GM12891 (cell line): ENCODE measurements at regions not wholly inside any gene's neighbourhood (a gene's known extent, or its start where the extent isn't known, plus 50 kb on each side); places are given as distances from the start of the nearest gene placed in this dataset.

Source experiments
- DNase-seq: peaks from one replicate; pipeline ENCODE4 v3.0.0; 2011; ENCODE audit warnings: low spot score; ENCODE audit not compliant: insufficient read length
- FAIRE-seq: peaks from 2 replicates; lab custom pipeline; 2011; peaks lifted over from hg19 to GRCh38; lab: Jason Lieb, UNC
- PAX5 ChIP-seq: IDR thresholded peaks from 2 replicates; pipeline ENCODE4 v1.6.1; 2011; ENCODE audit warnings: low read length, moderate library complexity, mild to moderate bottlenecking; ENCODE audit not compliant: insufficient read depth, severe bottlenecking
- POLR2A ChIP-seq: IDR thresholded peaks from 2 replicates; pipeline ENCODE4 v1.6.1; 2011; ENCODE audit warnings: low read depth, low read length, control low read depth
- POLR2AphosphoS5 ChIP-seq: IDR thresholded peaks from 2 replicates; pipeline ENCODE4 v1.6.1; 2011; ENCODE audit warnings: low read depth, low read length, control low read depth
- POU2F2 ChIP-seq: IDR thresholded peaks from 2 replicates; pipeline ENCODE4 v1.6.1; 2011; ENCODE audit warnings: low read depth, mild to moderate bottlenecking, control low read depth, low read length, moderate library complexity
- SPI1 ChIP-seq: IDR thresholded peaks from 2 replicates; pipeline ENCODE4 v1.6.1; 2011; ENCODE audit warnings: low read depth, low read length, control low read depth
- TAF1 ChIP-seq: IDR thresholded peaks from 2 replicates; pipeline ENCODE4 v1.6.1; 2011; ENCODE audit warnings: low read depth, low read length, control low read depth

DNA sequence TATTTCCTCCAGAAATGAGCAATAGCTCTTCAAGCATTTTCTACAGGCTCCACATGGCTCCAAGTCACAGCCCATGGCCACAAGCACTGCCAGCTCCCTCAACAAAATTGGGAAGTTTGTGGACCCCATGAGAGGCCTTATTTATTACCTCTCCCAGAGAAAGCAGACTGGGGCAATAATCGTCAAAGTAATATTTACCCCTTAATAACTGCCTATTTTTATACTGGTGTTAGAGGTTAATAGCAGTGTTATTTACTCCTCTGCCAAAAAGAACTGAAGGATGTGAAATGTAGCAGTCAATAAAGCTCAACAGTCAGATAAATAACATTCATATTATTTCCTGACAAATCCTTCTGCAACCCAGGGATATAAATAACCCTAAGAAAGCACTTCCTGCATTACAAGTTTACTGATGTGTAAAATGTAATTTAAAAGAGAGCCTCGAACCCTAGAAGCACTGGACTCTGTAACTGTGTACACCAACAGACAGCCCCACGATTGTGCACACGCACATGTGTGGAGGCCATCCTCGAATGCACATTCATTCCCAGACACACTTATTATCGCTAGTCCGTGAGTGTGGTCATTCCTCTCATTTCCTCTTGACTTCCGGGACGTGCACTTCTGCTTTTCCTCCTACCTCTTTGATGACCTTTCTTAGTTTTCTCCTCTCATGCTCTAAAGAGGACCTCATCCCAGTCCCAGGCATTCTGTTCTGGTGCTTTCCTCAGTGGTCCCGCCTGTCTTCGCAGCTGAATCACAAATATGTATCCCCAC lies 157.4 kb downstream of the EVX1 start:
- no peak for DNase-seq
- TF ChIP-seq SPI1 (peak; percentile 40), POLR2AphosphoS5 (no peak), TAF1 (no peak), PAX5 (no peak), POU2F2 (no peak)
- FAIRE-seq: no peak

DNA sequence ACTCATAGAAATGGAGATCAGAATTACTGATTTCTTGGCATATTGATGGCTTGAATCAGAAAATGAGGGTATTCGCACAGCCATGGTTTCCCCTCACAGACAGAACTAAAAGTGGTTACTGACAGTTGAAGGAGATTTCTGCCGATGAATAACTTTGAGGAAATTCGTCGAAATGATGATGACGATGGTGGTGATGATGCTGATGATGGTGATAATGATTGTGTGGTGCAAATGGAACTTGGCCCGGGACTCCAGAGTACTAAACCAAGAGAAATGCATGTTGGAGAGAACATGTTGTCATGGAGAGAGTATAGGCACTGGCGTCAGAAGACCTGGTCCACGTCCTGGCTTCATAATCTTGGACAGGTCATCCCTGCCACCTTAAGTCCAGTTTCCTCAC lies 163.2 kb downstream of the EVX1 start:
- FAIRE-seq: no peak
- DNase-seq: no peak
- TF ChIP-seq SPI1 (no peak), POLR2A (no peak), POLR2AphosphoS5 (no peak), TAF1 (no peak), POU2F2 (no peak), PAX5 (no peak)

DNA sequence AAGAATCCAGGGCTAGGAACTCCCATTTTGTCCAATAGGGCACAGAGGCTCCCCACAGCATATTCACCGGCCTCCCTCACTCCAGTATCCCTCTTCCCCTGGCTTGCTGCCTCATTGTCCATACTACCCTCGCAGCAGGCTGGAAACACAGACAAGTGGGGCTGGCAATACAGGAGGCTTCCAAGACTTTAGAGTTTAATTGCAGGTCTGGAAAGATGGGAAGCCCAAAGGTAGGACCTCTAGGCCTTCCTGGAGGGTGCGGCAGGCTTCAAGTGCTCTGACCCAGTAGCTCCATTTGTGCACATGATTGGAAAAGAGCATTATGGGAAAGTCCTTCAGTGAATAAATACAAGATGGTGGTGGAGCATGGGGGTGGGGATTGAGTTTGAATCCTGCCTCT lies 166.7 kb downstream of the EVX1 start:
- no peak for TF ChIP-seq POU2F2
- no peak for TF ChIP-seq SPI1
- no peak for TF ChIP-seq POLR2A
- TF ChIP-seq POLR2AphosphoS5: no peak
- TF ChIP-seq PAX5: no peak
- no peak for TF ChIP-seq TAF1
- FAIRE-seq: no peak

DNA sequence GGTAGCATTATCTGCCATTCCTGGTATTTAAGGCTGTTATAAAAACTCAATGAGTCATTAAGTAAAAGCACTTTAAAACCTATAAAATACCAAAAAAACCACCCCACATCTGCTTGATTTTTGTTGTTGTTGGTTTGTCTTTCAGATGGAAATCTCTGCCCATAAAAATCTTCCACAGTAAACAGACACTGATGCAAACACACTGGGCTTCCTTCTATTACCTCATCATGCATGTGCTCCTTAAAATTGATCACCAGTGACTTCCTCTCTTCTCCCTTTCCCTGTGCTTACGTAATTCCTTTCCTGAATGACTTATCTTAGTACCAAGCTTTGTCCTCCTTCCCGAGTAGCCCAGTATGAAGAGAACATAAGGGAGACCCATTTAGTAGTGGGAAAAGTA lies 167.2 kb downstream of the EVX1 start:
- FAIRE-seq (no peak), DNase-seq (no peak)
- TF ChIP-seq PAX5 (no peak), TAF1 (no peak), SPI1 (no peak), POLR2A (no peak), POLR2AphosphoS5 (no peak), POU2F2 (no peak)

More for the DNA sequence above, 166.7 kb downstream of the EVX1 start:
- DNase-seq: no peak

DNA sequence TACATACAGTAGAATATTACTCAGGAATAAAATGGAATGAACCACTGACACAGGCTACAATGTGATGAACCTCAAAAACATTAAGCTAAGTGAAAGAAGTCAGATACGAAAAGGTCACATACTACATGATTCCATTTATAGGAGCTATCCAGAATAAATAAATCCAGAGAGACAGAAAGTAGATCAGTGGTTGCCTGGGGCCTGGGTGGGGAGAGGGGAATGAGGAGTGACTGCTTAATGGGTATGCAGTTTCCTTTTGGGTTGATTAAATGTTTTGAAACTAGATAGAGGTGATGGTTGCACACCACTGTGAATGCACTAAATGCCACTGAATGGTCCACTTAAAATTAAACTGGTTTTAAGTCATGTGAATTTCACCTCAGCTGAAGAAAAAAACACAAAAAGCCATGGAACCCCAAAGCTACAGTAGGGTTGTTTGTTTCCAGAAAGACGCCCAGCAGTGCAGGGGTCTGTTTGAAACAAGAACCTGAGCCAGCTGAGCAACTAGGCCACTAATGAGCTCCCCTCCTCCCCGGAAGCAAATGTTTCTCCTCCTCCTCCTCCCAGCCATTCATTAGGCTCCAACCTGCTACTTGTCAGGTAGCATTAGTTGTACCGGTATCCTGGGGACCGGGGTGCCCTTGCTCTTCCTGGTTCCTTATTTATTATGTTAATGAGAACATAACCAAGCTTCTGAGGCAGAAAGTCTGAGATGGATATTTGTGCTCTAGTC lies 168.4 kb downstream of the EVX1 start:
- FAIRE-seq: no peak
- no peak for DNase-seq
- no peak for TF ChIP-seq POU2F2

DNA sequence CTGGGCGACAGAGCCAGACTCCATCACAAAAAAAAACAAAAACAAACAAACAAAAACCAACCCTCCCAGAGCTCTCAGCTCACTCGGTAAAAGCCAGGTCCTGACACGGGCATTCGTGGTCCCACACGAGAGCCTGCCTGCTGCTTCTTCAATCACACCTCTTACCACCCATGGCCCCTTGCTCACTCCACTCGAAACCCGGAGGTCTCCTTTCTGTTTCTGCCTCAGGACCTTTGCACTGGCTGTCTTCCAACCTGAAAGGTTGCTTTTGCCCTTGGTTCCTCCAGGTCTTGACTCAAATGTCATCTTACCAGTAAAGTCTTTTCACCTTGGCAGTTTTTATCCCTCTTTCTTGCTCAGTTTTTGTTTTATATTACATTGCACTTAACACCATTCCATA lies 169.6 kb downstream of the EVX1 start:
- DNase-seq: no peak
- no peak for FAIRE-seq
- no peak for TF ChIP-seq PAX5
- no peak for TF ChIP-seq POLR2AphosphoS5
- TF ChIP-seq TAF1: no peak
- TF ChIP-seq POU2F2: no peak
- no peak for TF ChIP-seq SPI1
- TF ChIP-seq POLR2A: no peak

DNA sequence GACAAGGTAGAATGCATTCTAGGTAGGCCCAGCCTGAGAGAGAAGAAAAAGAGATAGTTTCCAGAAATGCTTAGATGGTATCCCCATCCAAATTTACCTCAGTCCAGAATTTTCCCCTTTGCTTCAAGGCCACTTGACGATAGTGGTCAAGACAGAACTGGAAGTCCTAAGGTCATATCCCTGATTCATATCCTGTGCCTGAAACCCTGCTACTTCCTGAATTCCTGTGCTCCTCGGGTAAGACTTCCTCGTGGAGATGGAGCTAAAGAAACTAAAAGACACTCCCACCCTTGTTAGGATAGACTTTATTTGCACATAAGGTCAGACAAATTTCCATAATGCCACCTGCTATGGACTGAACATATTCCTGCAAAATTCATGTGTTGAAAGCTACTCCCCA lies 175.9 kb downstream of the EVX1 start:
- TF ChIP-seq POLR2A (no peak), POLR2AphosphoS5 (no peak), POU2F2 (no peak), TAF1 (no peak), SPI1 (no peak), PAX5 (no peak)
- FAIRE-seq (no peak), DNase-seq (no peak)

DNA sequence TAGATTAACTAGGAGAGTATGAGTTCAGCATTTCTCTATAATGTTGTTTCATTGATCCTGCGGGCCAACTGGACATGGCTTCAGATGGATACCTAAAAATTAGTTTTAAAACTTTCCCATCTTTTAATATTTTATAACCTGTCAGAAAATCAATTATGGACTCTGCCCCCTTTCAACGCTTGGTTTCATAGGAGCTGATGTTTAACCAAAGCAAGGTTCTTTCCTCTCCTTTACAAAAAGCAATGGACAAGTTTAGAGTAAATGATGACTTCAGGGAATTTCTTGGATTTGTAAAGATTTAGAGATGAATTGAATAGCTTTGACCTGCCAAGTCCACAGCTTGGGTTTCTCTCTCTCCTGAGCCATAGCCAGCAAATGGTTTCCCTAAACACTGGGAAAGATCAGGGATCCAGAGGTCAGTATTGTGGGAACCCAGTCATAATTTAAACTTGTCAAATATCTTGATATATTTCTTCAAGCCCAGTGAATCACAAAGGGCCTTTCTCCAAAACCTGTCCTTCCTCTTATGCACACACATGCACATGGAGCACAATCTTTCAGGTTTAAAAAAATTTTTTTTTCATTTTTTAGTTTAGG lies 177.1 kb downstream of the EVX1 start:
- no peak for FAIRE-seq

DNA sequence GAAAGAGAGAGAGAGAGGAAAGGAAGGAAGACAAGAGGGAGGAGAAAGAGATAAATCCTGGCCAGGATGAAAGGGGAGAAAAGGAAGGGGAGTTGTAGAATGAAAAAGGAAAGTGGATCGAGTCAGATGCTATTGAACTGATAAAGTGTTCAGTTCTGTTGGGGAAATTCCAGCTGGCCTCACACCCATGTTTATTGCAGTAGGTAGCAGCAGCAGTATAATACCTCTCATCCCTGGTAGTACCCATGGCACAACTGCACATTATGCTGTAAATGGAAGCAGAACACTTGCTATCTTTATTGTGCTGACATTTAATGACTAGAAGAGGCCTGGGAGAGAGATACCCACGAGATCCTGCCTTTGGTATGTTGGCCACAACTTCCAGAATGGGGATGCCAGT lies 178.1 kb downstream of the EVX1 start:
- no peak for DNase-seq
- FAIRE-seq: no peak
- TF ChIP-seq POLR2AphosphoS5: no peak
- no peak for TF ChIP-seq PAX5
- TF ChIP-seq SPI1: no peak
- TF ChIP-seq TAF1: no peak

More for the DNA sequence above, 177.1 kb downstream of the EVX1 start:
- DNase-seq: no peak
- no peak for TF ChIP-seq SPI1
- TF ChIP-seq POLR2AphosphoS5: no peak

DNA sequence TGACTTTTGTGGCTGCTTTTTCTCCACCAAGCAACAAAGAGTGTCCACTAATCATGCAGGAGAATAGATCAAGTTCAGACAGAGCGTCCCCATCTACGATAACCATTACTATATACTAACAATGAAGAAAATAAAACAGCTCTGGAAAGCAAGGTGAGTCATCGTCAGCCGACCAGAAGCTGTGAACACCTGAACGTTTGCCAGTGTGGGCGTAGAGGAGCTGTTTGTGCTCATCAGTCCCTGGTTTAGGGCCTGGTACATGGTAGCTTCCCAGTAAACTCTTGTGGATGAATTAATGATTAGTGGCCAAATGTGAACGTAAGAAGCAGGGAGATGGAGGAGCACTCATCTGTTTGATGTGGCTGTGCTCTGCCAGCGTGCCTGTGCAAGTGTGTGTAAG lies 180.7 kb downstream of the EVX1 start:
- TF ChIP-seq POLR2A (no peak), TAF1 (no peak), SPI1 (no peak), POLR2AphosphoS5 (no peak), PAX5 (no peak)
- no peak for DNase-seq
- FAIRE-seq: no peak

DNA sequence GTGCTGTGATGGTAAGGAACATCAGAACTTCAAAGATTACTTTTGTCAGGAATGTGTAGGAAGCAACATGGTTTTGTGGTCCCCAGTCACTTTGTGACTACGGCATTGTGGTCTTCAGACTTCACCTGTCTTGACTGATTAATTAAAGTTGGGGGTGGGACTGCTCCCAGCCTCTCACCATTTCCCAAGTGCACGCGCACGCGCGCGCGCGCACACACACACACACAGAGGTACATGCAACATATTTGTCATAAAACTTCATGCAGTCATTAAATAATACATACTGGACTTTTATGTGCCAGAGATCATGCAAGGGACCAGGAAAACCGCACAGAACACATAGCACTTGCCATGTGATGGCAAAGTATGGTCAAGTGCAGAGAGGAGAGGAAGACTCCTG lies 181.2 kb downstream of the EVX1 start:
- DNase-seq (no peak), FAIRE-seq (no peak)
- TF ChIP-seq TAF1 (no peak), POU2F2 (no peak), POLR2AphosphoS5 (no peak), SPI1 (no peak), PAX5 (no peak)
